Neuronal stem cell (in vitro differentiated cells): ENCODE measurements at regions not wholly inside any gene's neighbourhood (a gene's known extent, or its start where the extent isn't known, plus 50 kb on each side); places are given as distances from the start of the nearest gene placed in this dataset.

Source experiments
- DNase-seq: peaks from one replicate; pipeline ENCODE4 v3.0.0-alpha.2; 2013; ENCODE audit warnings: low spot score
- H2AFZ ChIP-seq: one replicate; pipeline ENCODE4 v1.6.1; 2013; ENCODE audit warnings: mild to moderate bottlenecking, low read length, inconsistent platforms
- H2AK5ac ChIP-seq: 2 replicates; pipeline ENCODE4 v1.6.1; 2013; ENCODE audit warnings: low read depth, mild to moderate bottlenecking, inconsistent platforms, low read length, moderate library complexity, mixed read lengths
- H2BK120ac ChIP-seq: 2 replicates; pipeline ENCODE4 v1.6.1; 2013; ENCODE audit warnings: low read depth, mild to moderate bottlenecking, inconsistent platforms, low read length, moderate library complexity, mixed read lengths
- H2BK12ac ChIP-seq: one replicate; pipeline ENCODE4 v1.6.1; 2013; ENCODE audit warnings: low read length, inconsistent platforms
- H2BK15ac ChIP-seq: 2 replicates; pipeline ENCODE4 v1.6.1; 2013; ENCODE audit warnings: mild to moderate bottlenecking, low read length, inconsistent platforms, mixed read lengths
- H2BK5ac ChIP-seq: one replicate; pipeline ENCODE4 v1.6.1; 2013; ENCODE audit warnings: inconsistent platforms, mild to moderate bottlenecking, low read length, moderate library complexity
- H3K14ac ChIP-seq: one replicate; pipeline ENCODE4 v1.6.1; 2013; ENCODE audit warnings: low read length, inconsistent platforms
- H3K18ac ChIP-seq: 2 replicates; pipeline ENCODE4 v1.6.1; 2013; ENCODE audit warnings: low read length, inconsistent platforms
- H3K23ac ChIP-seq: 2 replicates; pipeline ENCODE4 v1.6.1; 2013; ENCODE audit warnings: low read depth, mild to moderate bottlenecking, mixed read lengths, low read length, inconsistent platforms; ENCODE audit not compliant: poor library complexity
- H3K27ac ChIP-seq: replicated peaks from 3 replicates; pipeline ENCODE4 v1.5.1; 2013; ENCODE audit warnings: low read length, inconsistent platforms
- H3K27me3 ChIP-seq, 3 experiments: 2 replicates each; pipeline ENCODE4 v1.6.1; 2013; ENCODE audit warnings: low read length in 3 of 3, mild to moderate bottlenecking in 2 of 3, inconsistent platforms in 1 of 3, low read depth in 1 of 3, mixed read lengths in 1 of 3, moderate library complexity in 1 of 3; ENCODE audit not compliant: control insufficient read depth in 3 of 3, insufficient read depth in 3 of 3
- H3K36me3 ChIP-seq, 2 donors: replicated peaks in 1 of 2; 2 replicates each; pipeline ENCODE4 v1.6.1; 2013; ENCODE audit warnings: low read length in 2 of 2; ENCODE audit not compliant: control insufficient read depth in 2 of 2, insufficient read depth in 2 of 2
- H3K4ac ChIP-seq: 2 replicates; pipeline ENCODE4 v1.6.1; 2013; ENCODE audit warnings: inconsistent platforms, mild to moderate bottlenecking, low read length, moderate library complexity
- H3K4me1 ChIP-seq, 2 donors: 1 replicate in 1 of 2; 2 replicates in 1 of 2; pipeline ENCODE4 v1.6.1; 2013; ENCODE audit warnings: low read length in 2 of 2, low read depth in 1 of 2; ENCODE audit not compliant: control insufficient read depth in 2 of 2, insufficient read depth in 1 of 2
- H3K4me2 ChIP-seq: one replicate; pipeline ENCODE4 v1.6.1; 2013; ENCODE audit warnings: mild to moderate bottlenecking, low read length, inconsistent platforms; ENCODE audit not compliant: insufficient read depth, poor library complexity, severe bottlenecking
- H3K4me3 ChIP-seq, 2 donors: 2 replicates each; pipeline ENCODE4 v1.5.1; 2013; ENCODE audit warnings: low read length in 2 of 2, mild to moderate bottlenecking in 2 of 2, inconsistent platforms in 1 of 2, moderate library complexity in 1 of 2
- H3K79me1 ChIP-seq: one replicate; pipeline ENCODE4 v1.6.1; 2013; ENCODE audit warnings: low read depth, mild to moderate bottlenecking, inconsistent platforms, low read length, moderate library complexity
- H3K9ac ChIP-seq: one replicate; pipeline ENCODE4 v1.6.1; 2013; ENCODE audit warnings: mild to moderate bottlenecking, low read depth, low read length, inconsistent platforms; ENCODE audit not compliant: poor library complexity
- H3K9me3 ChIP-seq, 2 donors: replicated peaks in 1 of 2; 2 replicates each; pipeline versions ENCODE3 to v1.6.1; 2013; ENCODE audit warnings: low read length in 2 of 2, mild to moderate bottlenecking in 2 of 2, inconsistent platforms in 1 of 2, low read depth in 1 of 2, mixed read lengths in 1 of 2, moderate library complexity in 1 of 2; ENCODE audit not compliant: control insufficient read depth in 2 of 2, insufficient read depth in 1 of 2
- H4K8ac ChIP-seq: one replicate; pipeline ENCODE4 v1.6.1; 2013; ENCODE audit warnings: low read depth, mild to moderate bottlenecking, inconsistent platforms, low read length, moderate library complexity
- H4K91ac ChIP-seq: one replicate; pipeline ENCODE4 v1.6.1; 2013; ENCODE audit warnings: low read length, low read depth, mild to moderate bottlenecking, inconsistent platforms; ENCODE audit not compliant: poor library complexity
- WGBS, 2 donors: extraction: QIAGEN DNeasy Blood & Tissue Kit; methylation state at CpG; one replicate each; pipeline ENCODE4 v1.1.7; 2013; ENCODE audit warnings: missing lambda C conversion rate in 2 of 2, mixed read lengths in 1 of 2; ENCODE audit not compliant: insufficient read length in 2 of 2, insufficient replicate concordance in 1 of 2; ENCODE audit errors: extremely low coverage in 2 of 2; 5-methylcytosine and 5-hydroxymethylcytosine counted together

DNA sequence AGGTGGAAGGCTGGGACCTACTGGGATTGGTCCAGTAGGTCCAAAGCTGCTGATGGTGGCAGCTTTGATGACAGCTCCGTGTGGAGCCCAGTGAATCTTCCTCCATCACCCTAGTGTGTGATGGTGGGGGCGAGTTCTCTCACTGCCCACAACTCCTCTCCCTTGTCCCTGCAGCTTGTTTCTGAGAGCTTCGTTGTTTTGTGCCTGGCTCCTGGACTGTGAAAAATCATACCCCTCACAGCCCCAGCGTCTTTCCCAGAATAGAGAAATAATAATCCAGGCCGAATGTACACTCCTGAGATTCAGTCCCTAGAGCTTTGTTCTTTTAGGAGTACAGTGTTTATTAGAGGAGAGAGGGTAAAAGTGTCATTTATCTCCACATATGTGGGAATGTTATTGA is 372.2 kb downstream of the ENC1 start:
- no peak for DNase-seq
- Histone ChIP-seq H3K9me3 (no peaks in the 10 kb centered on the region), H4K8ac (no peak overlapping the region), H2BK120ac (no peak overlapping the region), H3K27me3 (peaks cover 0 to 8% (median 0%) of the 10 kb centered on the region in 3 experiments), H3K4me1 (peaks cover 8 to 30% of the 10 kb centered on the region in 2 donors), H2BK5ac (no peak overlapping the region), H4K91ac (no peak overlapping the region), H2AK5ac (no peak overlapping the region), H3K4ac (no peak overlapping the region), H2BK12ac (no peak overlapping the region), H3K14ac (no peak overlapping the region), H3K79me1 (peaks cover 4% of the 10 kb centered on the region), H3K36me3 (no peaks in the 10 kb centered on the region), H3K4me3 (no peak overlapping the region), H3K9ac (no peak overlapping the region), H3K27ac (no peak overlapping the region), H2AFZ (no peak overlapping the region), H2BK15ac (no peak overlapping the region), H3K23ac (no peak overlapping the region), H3K4me2 (no peak overlapping the region), H3K18ac (no peak overlapping the region)
- WGBS, 2 donors, result no CpG with 5 or more reads among the region's 5 CpGs

DNA sequence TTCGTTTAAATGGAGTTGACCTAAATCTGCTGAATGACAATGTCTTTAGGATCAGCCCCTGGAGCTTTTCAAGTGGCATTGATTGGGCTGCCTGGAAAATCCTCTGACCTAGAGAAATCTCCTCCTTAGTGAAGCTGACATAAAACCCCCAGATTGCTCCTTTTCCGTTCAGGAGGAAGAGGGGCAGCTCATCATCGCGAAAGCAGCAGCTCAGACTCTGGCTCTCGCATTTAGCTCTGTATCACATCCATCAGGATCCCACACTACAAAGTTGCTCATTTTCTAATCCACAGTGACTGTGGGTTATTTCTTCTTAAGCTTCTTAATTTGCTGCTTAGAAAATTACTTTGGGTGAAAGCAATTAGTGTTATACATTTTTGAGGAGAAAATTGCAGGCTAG is 373.7 kb downstream of the ENC1 start:
- no peak for DNase-seq
- no peak overlapping the region for H2AK5ac ChIP-seq

DNA sequence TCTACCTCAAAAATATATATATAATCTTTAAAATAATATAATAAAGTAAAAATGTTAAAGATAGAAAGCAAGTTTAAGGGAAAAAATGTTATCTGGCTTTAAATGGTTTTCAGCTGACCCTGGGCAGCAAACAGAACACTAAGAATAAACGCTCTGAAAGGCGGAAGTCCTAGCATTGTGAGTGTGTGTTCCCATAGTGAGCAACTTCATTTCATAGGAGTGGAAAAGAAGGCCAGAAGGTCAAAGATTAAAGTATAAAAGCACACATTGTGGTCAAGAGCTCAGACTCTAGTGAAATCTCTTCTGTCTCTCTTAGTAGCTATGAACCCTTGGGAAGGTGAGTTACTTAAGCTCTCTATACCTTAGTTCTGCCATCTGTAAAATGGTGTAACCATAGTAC is 374.4 kb downstream of the ENC1 start:
- Histone ChIP-seq H3K9ac (no peak overlapping the region), H2AK5ac (no peak overlapping the region), H3K27me3 (peaks cover 0 to 8% (median 0%) of the 10 kb centered on the region in 3 experiments), H3K79me1 (peaks cover 4% of the 10 kb centered on the region), H2BK12ac (no peak overlapping the region), H4K8ac (no peak overlapping the region), H2BK5ac (no peak overlapping the region), H3K4me3 (no peak overlapping the region), H3K18ac (no peak overlapping the region), H3K9me3 (no peaks in the 10 kb centered on the region), H2BK15ac (no peak overlapping the region), H3K4me1 (peaks cover 5 to 21% of the 10 kb centered on the region in 2 donors), H3K4me2 (no peak overlapping the region), H3K23ac (no peak overlapping the region), H3K36me3 (no peaks in the 10 kb centered on the region), H3K4ac (no peak overlapping the region), H4K91ac (no peak overlapping the region), H3K14ac (no peak overlapping the region), H3K27ac (no peak overlapping the region), H2BK120ac (no peak overlapping the region), H2AFZ (no peak overlapping the region)
- no peak for DNase-seq
- no CpG with 5 or more reads among the region's 2 CpGs for WGBS, 2 donors

More for the DNA sequence above, 373.7 kb downstream of the ENC1 start:
- Histone ChIP-seq H3K9ac (no peak overlapping the region), H3K27me3 (peaks cover 0 to 8% (median 0%) of the 10 kb centered on the region in 3 experiments), H2AFZ (no peak overlapping the region), H2BK15ac (no peak overlapping the region), H3K4me2 (no peak overlapping the region), H3K36me3 (no peaks in the 10 kb centered on the region), H3K14ac (no peak overlapping the region), H3K4ac (no peak overlapping the region), H3K27ac (no peak overlapping the region), H3K18ac (no peak overlapping the region), H2BK5ac (no peak overlapping the region), H3K4me3 (no peak overlapping the region), H4K91ac (no peak overlapping the region), H3K9me3 (no peaks in the 10 kb centered on the region), H3K4me1 (peaks cover 6 to 22% of the 10 kb centered on the region in 2 donors), H2BK120ac (no peak overlapping the region), H3K79me1 (peaks cover 4% of the 10 kb centered on the region), H3K23ac (no peak overlapping the region), H4K8ac (no peak overlapping the region), H2BK12ac (no peak overlapping the region)
- WGBS, 2 donors, result no CpG with 5 or more reads among the region's 5 CpGs

DNA sequence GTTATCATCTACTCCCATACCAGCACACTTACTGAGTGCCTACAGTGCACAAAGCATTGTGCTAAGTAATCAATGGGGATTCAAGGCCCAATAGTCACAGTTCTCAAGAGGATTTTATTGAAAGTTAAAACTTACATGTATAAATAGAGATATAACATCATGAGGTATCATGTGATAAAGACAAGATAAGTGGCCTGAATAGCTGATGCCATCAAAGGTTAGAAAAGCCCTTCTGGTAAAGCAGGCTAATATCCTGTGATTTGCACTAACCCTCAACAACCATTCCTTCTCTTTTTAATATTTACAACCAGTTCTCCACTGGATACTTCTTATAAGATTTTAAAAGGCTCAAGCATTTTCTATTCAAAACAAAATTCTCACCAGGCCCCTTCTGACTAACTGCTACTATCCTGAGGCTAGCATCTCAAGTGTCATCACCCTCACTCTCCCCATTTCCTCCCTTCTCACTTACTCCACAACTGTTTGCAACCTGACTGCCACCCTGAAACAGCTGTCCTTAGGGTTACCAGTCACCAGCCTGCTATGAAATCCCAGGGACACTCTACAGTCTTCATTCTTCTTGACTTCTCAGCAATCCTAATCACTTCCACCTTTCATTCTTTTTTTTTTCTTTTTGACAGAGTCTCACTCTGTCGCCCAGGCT is 377.9 kb downstream of the ENC1 start:
- no peak overlapping the region for H2AFZ ChIP-seq
- no peak for DNase-seq
- H3K79me1 ChIP-seq, result peaks cover 4% of the 10 kb centered on the region
- H3K36me3 ChIP-seq, result no peaks in the 10 kb centered on the region
- no CpG with 5 or more reads among the region's 1 CpG for WGBS, 2 donors
- no peak overlapping the region for H2AK5ac ChIP-seq
- H3K4ac ChIP-seq, result no peak overlapping the region
- H3K18ac ChIP-seq, result no peak overlapping the region
- no peak overlapping the region for H4K91ac ChIP-seq
- H3K4me3 ChIP-seq, result no peak overlapping the region
- H3K23ac ChIP-seq, result no peak overlapping the region
- no peak overlapping the region for H4K8ac ChIP-seq
- H3K9ac ChIP-seq, result no peak overlapping the region
- H3K4me1 ChIP-seq, result peaks cover 9 to 23% of the 10 kb centered on the region in 2 donors
- H2BK12ac ChIP-seq, result no peak overlapping the region
- no peak overlapping the region for H2BK15ac ChIP-seq
- H3K27me3 ChIP-seq, result no peaks in the 10 kb centered on the region
- H3K27ac ChIP-seq, result no peak overlapping the region
- H3K9me3 ChIP-seq, result no peaks in the 10 kb centered on the region
- no peak overlapping the region for H2BK120ac ChIP-seq
- no peak overlapping the region for H2BK5ac ChIP-seq
- H3K4me2 ChIP-seq, result no peak overlapping the region
- H3K14ac ChIP-seq, result no peak overlapping the region
